OCI-LY7 (cell line): ENCODE measurements at regions not wholly inside any gene's neighbourhood (a gene's known extent, or its start where the extent isn't known, plus 50 kb on each side); places are given as distances from the start of the nearest gene placed in this dataset.

Experiments
- CTCF ChIP-seq: fragments of 200-600 bp; sonication (generic); conservative IDR thresholded peaks from 2 replicates; pipeline ENCODE4 v1.5.1; 2014; ENCODE audit warnings: mild to moderate bottlenecking, antibody characterized with exemption, low read length, moderate library complexity, mixed read lengths
- EZH2phosphoT487 ChIP-seq: fragments of 200-600 bp; sonication (generic); IDR thresholded peaks from 2 replicates; pipeline ENCODE4 v1.6.1; 2018; ENCODE audit warnings: low read depth, borderline replicate concordance, mild to moderate bottlenecking, mixed run types, antibody characterized with exemption, low read length, moderate library complexity, mixed read lengths

GRCh38 chr4:61004651-61005170 is 195.4 kb upstream of the ADGRL3 start:
- TF ChIP-seq CTCF (no peak), EZH2phosphoT487 (no peak)
